ENCODE measurements at regions not wholly inside any gene's neighbourhood (a gene's known extent, or its start where the extent isn't known, plus 50 kb on each side); places are given as distances from the start of the nearest gene placed in this dataset.

DNA sequence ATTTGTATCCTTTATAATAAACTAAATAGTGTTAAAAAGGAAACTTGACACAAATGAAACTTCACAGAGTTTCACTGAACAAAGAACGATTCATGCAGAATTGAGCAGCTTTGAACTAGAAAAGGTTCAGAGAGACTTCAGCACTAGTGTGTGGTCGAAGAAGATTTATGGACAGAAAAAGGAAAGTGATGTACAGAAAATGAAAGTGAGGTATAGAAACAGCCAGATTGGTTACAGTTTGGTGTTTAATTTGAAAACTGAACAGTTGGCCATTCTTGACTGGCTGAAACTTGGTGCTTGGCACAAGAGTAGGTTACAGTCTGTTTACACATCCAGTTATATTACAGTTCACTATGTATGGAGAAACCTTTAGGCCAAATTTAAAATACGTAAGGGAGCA is 207.1 kb downstream of the GALC start:
- TF ChIP-seq POLR2A (IDR thresholded peaks at IDR 0.05) (no peak), CTCF (IDR thresholded peaks at IDR 0.05) (no peak)

Data from body of pancreas (tissue), 4 donors.